GM23338 (cell line): ENCODE measurements at regions not wholly inside any gene's neighbourhood (a gene's known extent, or its start where the extent isn't known, plus 50 kb on each side); places are given as distances from the start of the nearest gene placed in this dataset.

Source experiments
- CTCF ChIP-seq, 2 experiments: fragments of 200-600 bp in 1 of 2; sonication (generic) in 1 of 2; conservative IDR thresholded peaks; 2 replicates each; pipeline versions ENCODE4 v1.5.1 to v1.6.1; 2016 to 2017; ENCODE audit warnings: antibody characterized with exemption in 2 of 2, low read depth in 2 of 2, mild to moderate bottlenecking in 2 of 2, moderate library complexity in 1 of 2
- ETS1 ChIP-seq: IDR thresholded peaks from 2 replicates; pipeline ENCODE4 v1.6.1; 2016; ENCODE audit warnings: antibody characterized with exemption
- EZH2 ChIP-seq: fragments of 200-600 bp; sonication (generic); IDR thresholded peaks from one replicate; pipeline ENCODE4 v1.8.0; 2017; ENCODE audit warnings: antibody characterized with exemption, mild to moderate bottlenecking, low read depth; ENCODE audit not compliant: unreplicated experiment
- POLR2AphosphoS5 ChIP-seq: IDR thresholded peaks from 2 replicates; pipeline ENCODE4 v1.6.1; 2016; ENCODE audit warnings: antibody characterized with exemption, low read depth
- REST ChIP-seq: IDR thresholded peaks from one replicate; pipeline ENCODE4 v1.6.1; 2018; ENCODE audit warnings: antibody characterized with exemption; ENCODE audit not compliant: unreplicated experiment

GRCh38 chr3:18809640-18810305 is 338.5 kb upstream of the KCNH8 start:
- TF ChIP-seq REST = no peak
- TF ChIP-seq CTCF (conservative IDR thresholded peaks at IDR 0.05; ENCODE audit: low read depth in 2 of 2) = no peak
- TF ChIP-seq POLR2AphosphoS5 = no peak
- TF ChIP-seq ETS1 = no peak
- TF ChIP-seq EZH2 = no peak
